Putamen (tissue), 1 donor: ENCODE measurements at regions not wholly inside any gene's neighbourhood (a gene's known extent, or its start where the extent isn't known, plus 50 kb on each side); places are given as distances from the start of the nearest gene placed in this dataset.
"Not testable (repeated sequence)": the region's sequence is repeated elsewhere in the genome, so short reads cannot be mapped to it uniquely, and the experiment has no call there.

Source experiments
- DNase-seq: peaks from one replicate; pipeline ENCODE4 v3.0.0-alpha.2; 2016; ENCODE audit warnings: low spot score

GRCh38 chr4:141459020-141459419 lies 177.4 kb upstream of the IL15 start:
- no peak for DNase-seq

GRCh38 chr4:141462361-141462760 lies 174.0 kb upstream of the IL15 start:
- DNase-seq: no peak

GRCh38 chr4:141463678-141464077 lies 172.7 kb upstream of the IL15 start:
- no peak for DNase-seq

- no peak for DNase-seq
Observed at GRCh38 chr4:141464366-141464765, 172.0 kb upstream of the IL15 start.

GRCh38 chr4:141465171-141465570 lies 171.2 kb upstream of the IL15 start:
- DNase-seq: no peak

- DNase-seq: no peak
Observed at GRCh38 chr4:141467225-141467624, 169.2 kb upstream of the IL15 start.

GRCh38 chr4:141469392-141469791 lies 167.0 kb upstream of the IL15 start:
- no peak for DNase-seq

GRCh38 chr4:141473026-141473540 lies 163.3 kb upstream of the IL15 start:
- DNase-seq: no peak

GRCh38 chr4:141473952-141474351 lies 162.4 kb upstream of the IL15 start:
- no peak for DNase-seq

GRCh38 chr4:141480950-141481349 lies 155.4 kb upstream of the IL15 start:
- DNase-seq: no peak

- DNase-seq: not testable (repeated sequence)
Observed at GRCh38 chr4:141484298-141484697, 152.1 kb upstream of the IL15 start.

- DNase-seq: no peak
Observed at GRCh38 chr4:141486375-141486997, 149.9 kb upstream of the IL15 start.

- no peak for DNase-seq
Observed at GRCh38 chr4:141497627-141498026, 138.8 kb upstream of the IL15 start.

GRCh38 chr4:141499261-141499853 lies 137.0 kb upstream of the IL15 start:
- DNase-seq: no peak

- DNase-seq: no peak
Observed at GRCh38 chr4:141501395-141501794, 135.0 kb upstream of the IL15 start.

GRCh38 chr4:141501931-141502330 lies 134.5 kb upstream of the IL15 start:
- DNase-seq: no peak

GRCh38 chr4:141502755-141503154 lies 133.6 kb upstream of the IL15 start:
- no peak for DNase-seq

GRCh38 chr4:141503260-141503659 lies 133.1 kb upstream of the IL15 start:
- no peak for DNase-seq

GRCh38 chr4:141511055-141511454 lies 125.3 kb upstream of the IL15 start:
- DNase-seq: no peak

- DNase-seq: no peak
Observed at GRCh38 chr4:141513866-141514265, 122.5 kb upstream of the IL15 start.

GRCh38 chr4:141518222-141518621 lies 118.2 kb upstream of the IL15 start:
- no peak for DNase-seq

- DNase-seq: no peak
Observed at GRCh38 chr4:141524116-141524515, 112.3 kb upstream of the IL15 start.

- no peak for DNase-seq
Observed at GRCh38 chr4:141524841-141525240, 111.5 kb upstream of the IL15 start.

- DNase-seq: no peak
Observed at GRCh38 chr4:141530627-141531026, 105.8 kb upstream of the IL15 start.
